ENCODE measurements at regions not wholly inside any gene's neighbourhood (a gene's known extent, or its start where the extent isn't known, plus 50 kb on each side); places are given as distances from the start of the nearest gene placed in this dataset.

GRCh38 chr3:191070201-191070600 lies 128.8 kb upstream of the OSTN start:
- Histone ChIP-seq H3K36me3 (ENCODE audit: insufficient read depth, low read length) (no peaks in the 10 kb centered on the region), H3K4me3 (ENCODE audit: low read length) (no peak overlapping the region), H3K4me2 (ENCODE audit: low read depth, low read length, poor library complexity, severe bottlenecking) (no peak overlapping the region), H3K27ac (ENCODE audit: low read length) (no peak overlapping the region), H3K79me2 (ENCODE audit: low read length) (no peaks in the 10 kb centered on the region), H3K27me3 (ENCODE audit: low read length) (no peaks in the 10 kb centered on the region), H3K9ac (ENCODE audit: low read length) (no peak overlapping the region), H2AFZ (ENCODE audit: low read length) (no peak overlapping the region), H3K9me3 (ENCODE audit: low read length) (peaks cover 54% of the 10 kb centered on the region), H4K20me1 (ENCODE audit: insufficient read depth, low read depth, low read length) (no peaks in the 10 kb centered on the region), H3K4me1 (ENCODE audit: low read length) (no peaks in the 10 kb centered on the region), H3K9me2 (replicated peaks; ENCODE audit: insufficient read depth, low read length) (no peaks in the 10 kb centered on the region; the same call in 1 of the 2 replicates)
- DNase-seq, result no peak

DNA sequence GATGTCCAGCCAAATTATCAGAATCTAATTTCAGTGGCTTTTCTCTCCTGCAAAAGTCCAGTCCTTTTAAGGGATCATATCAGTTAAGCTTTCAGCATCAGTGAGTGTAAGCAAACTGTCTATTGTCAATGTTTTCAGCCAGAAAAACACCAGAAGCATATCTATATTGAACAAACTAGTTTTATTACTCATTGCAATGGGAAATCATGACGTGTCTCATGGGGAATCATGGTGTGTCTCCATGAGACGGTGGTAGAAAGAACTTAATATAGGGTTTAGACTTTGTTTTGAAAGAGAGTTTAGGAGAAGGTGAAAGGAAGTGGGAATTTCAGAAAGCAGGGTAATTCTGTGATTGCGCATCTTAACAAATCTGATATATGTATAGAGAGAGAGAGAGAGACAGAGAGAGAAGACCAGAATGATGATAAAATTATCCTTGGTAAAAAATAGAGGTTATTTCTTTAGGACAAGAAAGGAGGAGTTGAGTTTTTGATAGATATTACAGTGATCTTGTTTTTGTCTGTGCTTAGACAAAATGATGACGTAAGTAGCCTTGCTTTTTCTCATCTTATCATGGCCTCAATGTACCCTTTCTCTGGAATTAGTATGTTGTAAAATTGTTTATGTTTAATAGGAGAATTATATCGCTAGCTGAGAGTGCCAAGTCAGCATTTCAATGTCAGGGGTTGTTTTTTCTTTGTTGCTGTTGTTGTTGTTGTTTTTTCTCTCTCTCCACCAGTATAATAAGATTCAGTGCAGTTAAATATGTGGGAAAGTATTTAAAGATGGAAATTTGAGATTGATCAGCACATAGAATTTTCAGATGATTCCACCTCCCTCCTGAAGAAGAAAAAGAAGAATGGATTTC lies 129.9 kb upstream of the OSTN start:
- Histone ChIP-seq H3K4me2 (ENCODE audit: low read depth, low read length, poor library complexity, severe bottlenecking) (no peak overlapping the region), H3K4me1 (ENCODE audit: low read length) (no peaks in the 10 kb centered on the region), H3K9me2 (replicated peaks; ENCODE audit: insufficient read depth, low read length) (no peaks in the 10 kb centered on the region; the same call in 1 of the 2 replicates), H3K9ac (ENCODE audit: low read length) (no peak overlapping the region), H3K9me3 (ENCODE audit: low read length) (peaks cover 46% of the 10 kb centered on the region), H3K27ac (ENCODE audit: low read length) (no peak overlapping the region), H3K27me3 (ENCODE audit: low read length) (no peaks in the 10 kb centered on the region), H3K79me2 (ENCODE audit: low read length) (no peaks in the 10 kb centered on the region), H3K4me3 (ENCODE audit: low read length) (no peak overlapping the region), H2AFZ (ENCODE audit: low read length) (no peak overlapping the region), H3K36me3 (ENCODE audit: insufficient read depth, low read length) (no peaks in the 10 kb centered on the region), H4K20me1 (ENCODE audit: insufficient read depth, low read depth, low read length) (no peaks in the 10 kb centered on the region)
- DNase-seq, result no peak

DNA sequence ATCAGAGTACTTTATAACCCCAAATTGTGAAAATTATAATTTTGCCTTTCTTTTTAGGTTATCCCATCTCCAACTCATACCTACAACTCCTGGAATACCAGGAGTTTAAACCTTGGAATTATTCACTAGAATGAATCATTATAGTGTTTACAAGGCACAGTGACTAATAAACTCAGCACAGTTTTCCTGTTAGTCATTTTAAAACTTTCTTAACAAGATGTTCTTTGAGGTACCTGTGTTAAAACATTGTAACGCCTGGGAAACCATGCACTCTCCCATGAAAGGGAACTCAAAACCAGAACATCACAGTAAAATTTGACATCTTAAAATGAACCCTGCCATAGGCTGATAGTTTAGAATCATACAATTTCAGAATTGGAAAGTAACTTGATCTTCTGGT lies 132.4 kb upstream of the OSTN start:
- H3K4me2 ChIP-seq (ENCODE audit: low read depth, low read length, poor library complexity, severe bottlenecking), result no peak overlapping the region
- no peaks in the 10 kb centered on the region for H3K4me1 ChIP-seq (ENCODE audit: low read length)
- H3K9ac ChIP-seq (ENCODE audit: low read length), result no peak overlapping the region
- peaks cover 36% of the 10 kb centered on the region for H3K9me3 ChIP-seq (ENCODE audit: low read length)
- no peak overlapping the region for H3K4me3 ChIP-seq (ENCODE audit: low read length)
- H3K27ac ChIP-seq (ENCODE audit: low read length), result no peak overlapping the region
- no peaks in the 10 kb centered on the region for H4K20me1 ChIP-seq (ENCODE audit: insufficient read depth, low read depth, low read length)
- no peaks in the 10 kb centered on the region for H3K27me3 ChIP-seq (ENCODE audit: low read length)
- no peaks in the 10 kb centered on the region for H3K36me3 ChIP-seq (ENCODE audit: insufficient read depth, low read length)
- no peak for DNase-seq
- no peaks in the 10 kb centered on the region for H3K79me2 ChIP-seq (ENCODE audit: low read length)
- no peak overlapping the region for H2AFZ ChIP-seq (ENCODE audit: low read length)
- H3K9me2 ChIP-seq (replicated peaks; ENCODE audit: insufficient read depth, low read length), result no peaks in the 10 kb centered on the region

GRCh38 chr3:191065181-191065805 lies 133.7 kb upstream of the OSTN start:
- Histone ChIP-seq H3K9me3 (ENCODE audit: low read length) (peaks cover 32% of the 10 kb centered on the region), H3K79me2 (ENCODE audit: low read length) (no peaks in the 10 kb centered on the region), H3K4me2 (ENCODE audit: low read depth, low read length, poor library complexity, severe bottlenecking) (no peak overlapping the region), H3K27ac (ENCODE audit: low read length) (no peak overlapping the region), H4K20me1 (ENCODE audit: insufficient read depth, low read depth, low read length) (no peaks in the 10 kb centered on the region), H3K27me3 (ENCODE audit: low read length) (no peaks in the 10 kb centered on the region), H3K4me3 (ENCODE audit: low read length) (no peak overlapping the region), H3K9me2 (replicated peaks; ENCODE audit: insufficient read depth, low read length) (no peaks in the 10 kb centered on the region), H3K9ac (ENCODE audit: low read length) (no peak overlapping the region), H3K36me3 (ENCODE audit: insufficient read depth, low read length) (no peaks in the 10 kb centered on the region), H3K4me1 (ENCODE audit: low read length) (no peaks in the 10 kb centered on the region), H2AFZ (ENCODE audit: low read length) (no peak overlapping the region)
- DNase-seq, result no peak

DNA sequence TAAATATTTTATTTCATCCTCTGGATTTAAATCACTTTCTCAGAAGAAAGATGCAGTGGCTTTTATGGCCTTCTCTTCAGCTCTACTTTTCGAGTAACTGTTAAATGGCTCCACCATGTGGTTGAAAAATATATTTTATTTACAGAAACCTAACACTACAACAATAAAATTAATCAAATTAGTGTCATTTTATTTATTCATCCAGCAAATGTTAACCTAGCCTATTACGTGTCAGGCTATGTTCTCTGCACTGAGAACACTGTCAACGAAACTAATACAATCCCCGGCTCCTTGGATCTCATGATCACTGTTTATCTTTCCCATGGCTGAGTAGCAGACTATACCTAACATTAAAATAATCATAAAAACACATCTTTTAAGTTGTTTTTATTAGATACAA lies 148.0 kb upstream of the OSTN start:
- no peaks in the 10 kb centered on the region for H3K36me3 ChIP-seq (ENCODE audit: insufficient read depth, low read length)
- H3K79me2 ChIP-seq (ENCODE audit: low read length), result no peaks in the 10 kb centered on the region
- H3K9me3 ChIP-seq (ENCODE audit: low read length), result peaks cover 3% of the 10 kb centered on the region; the same call in 1 of the 2 replicates
- DNase-seq, result peak; percentile 81
- H3K27me3 ChIP-seq (ENCODE audit: low read length), result no peaks in the 10 kb centered on the region
- H4K20me1 ChIP-seq (ENCODE audit: insufficient read depth, low read depth, low read length), result no peaks in the 10 kb centered on the region
- no peaks in the 10 kb centered on the region for H3K4me1 ChIP-seq (ENCODE audit: low read length)
- H3K27ac ChIP-seq (ENCODE audit: low read length), result no peak overlapping the region
- H3K4me2 ChIP-seq (ENCODE audit: low read depth, low read length, poor library complexity, severe bottlenecking), result no peak overlapping the region
- no peak overlapping the region for H2AFZ ChIP-seq (ENCODE audit: low read length)
- no peak overlapping the region for H3K4me3 ChIP-seq (ENCODE audit: low read length)
- no peaks in the 10 kb centered on the region for H3K9me2 ChIP-seq (replicated peaks; ENCODE audit: insufficient read depth, low read length)
- H3K9ac ChIP-seq (ENCODE audit: low read length), result no peak overlapping the region

- Histone ChIP-seq H4K20me1 (ENCODE audit: insufficient read depth, low read depth, low read length) (no peaks in the 10 kb centered on the region), H3K4me3 (ENCODE audit: low read length) (no peak overlapping the region), H3K79me2 (ENCODE audit: low read length) (no peaks in the 10 kb centered on the region), H3K9me2 (replicated peaks; ENCODE audit: insufficient read depth, low read length) (no peaks in the 10 kb centered on the region), H3K27me3 (ENCODE audit: low read length) (no peaks in the 10 kb centered on the region), H3K4me2 (ENCODE audit: low read depth, low read length, poor library complexity, severe bottlenecking) (no peak overlapping the region), H3K27ac (ENCODE audit: low read length) (no peak overlapping the region), H3K9me3 (ENCODE audit: low read length) (peaks cover 8% of the 10 kb centered on the region), H3K36me3 (ENCODE audit: insufficient read depth, low read length) (no peaks in the 10 kb centered on the region), H3K4me1 (ENCODE audit: low read length) (no peaks in the 10 kb centered on the region), H2AFZ (ENCODE audit: low read length) (no peak overlapping the region), H3K9ac (ENCODE audit: low read length) (no peak overlapping the region)
- no peak for DNase-seq
Observed at GRCh38 chr3:191047930-191048329, 151.1 kb upstream of the OSTN start.

- no peaks in the 10 kb centered on the region for H3K79me2 ChIP-seq (ENCODE audit: low read length)
- H3K4me3 ChIP-seq (ENCODE audit: low read length), result no peak overlapping the region
- H2AFZ ChIP-seq (ENCODE audit: low read length), result no peak overlapping the region
- H4K20me1 ChIP-seq (ENCODE audit: insufficient read depth, low read depth, low read length), result no peaks in the 10 kb centered on the region
- no peak overlapping the region for H3K9ac ChIP-seq (ENCODE audit: low read length)
- DNase-seq, result peak; percentile 21
- peaks cover 16% of the 10 kb centered on the region; the same call in 1 of the 2 replicates for H3K9me3 ChIP-seq (ENCODE audit: low read length)
- H3K4me2 ChIP-seq (ENCODE audit: low read depth, low read length, poor library complexity, severe bottlenecking), result no peak overlapping the region
- H3K27ac ChIP-seq (ENCODE audit: low read length), result no peak overlapping the region
- H3K36me3 ChIP-seq (ENCODE audit: insufficient read depth, low read length), result no peaks in the 10 kb centered on the region
- H3K9me2 ChIP-seq (replicated peaks; ENCODE audit: insufficient read depth, low read length), result no peaks in the 10 kb centered on the region
- no peaks in the 10 kb centered on the region for H3K4me1 ChIP-seq (ENCODE audit: low read length)
- H3K27me3 ChIP-seq (ENCODE audit: low read length), result no peaks in the 10 kb centered on the region
Observed at GRCh38 chr3:191030929-191031328, 168.1 kb upstream of the OSTN start.

DNA sequence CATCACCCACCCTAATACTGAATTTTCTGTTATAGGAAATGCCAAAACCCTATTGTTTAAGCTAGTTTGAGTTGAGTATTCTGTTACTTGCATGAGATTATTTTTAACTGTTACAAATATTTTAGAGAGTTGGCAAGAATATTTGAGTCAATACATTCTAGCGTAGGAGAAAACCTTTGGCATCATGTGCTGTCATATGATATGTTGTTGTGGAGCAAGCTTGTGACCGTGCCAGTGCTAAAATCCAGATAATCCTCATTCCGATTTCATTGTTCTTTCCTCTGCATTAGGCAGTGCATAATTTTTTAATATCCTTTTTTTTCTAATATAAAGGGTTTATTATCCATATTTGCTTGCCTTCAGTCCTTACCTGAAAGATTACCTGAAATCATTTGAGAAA lies 168.0 kb upstream of the GMNC start:
- no peak overlapping the region for H3K4me3 ChIP-seq (ENCODE audit: low read length)
- H3K79me2 ChIP-seq (ENCODE audit: low read length), result no peaks in the 10 kb centered on the region
- no peaks in the 10 kb centered on the region for H3K27me3 ChIP-seq (ENCODE audit: low read length)
- H2AFZ ChIP-seq (ENCODE audit: low read length), result no peak overlapping the region
- H3K9me2 ChIP-seq (replicated peaks; ENCODE audit: insufficient read depth, low read length), result no peaks in the 10 kb centered on the region
- DNase-seq, result peak; percentile 27
- H3K9me3 ChIP-seq (ENCODE audit: low read length), result peaks cover 19% of the 10 kb centered on the region; the same call in 1 of the 2 replicates
- no peaks in the 10 kb centered on the region for H3K4me1 ChIP-seq (ENCODE audit: low read length)
- H3K36me3 ChIP-seq (ENCODE audit: insufficient read depth, low read length), result no peaks in the 10 kb centered on the region
- no peak overlapping the region for H3K9ac ChIP-seq (ENCODE audit: low read length)
- H3K4me2 ChIP-seq (ENCODE audit: low read depth, low read length, poor library complexity, severe bottlenecking), result no peak overlapping the region
- H4K20me1 ChIP-seq (ENCODE audit: insufficient read depth, low read depth, low read length), result no peaks in the 10 kb centered on the region
- no peak overlapping the region for H3K27ac ChIP-seq (ENCODE audit: low read length)

Measured in Karpas-422 (cell line).